GM19395 (cell line): ENCODE measurements at regions not wholly inside any gene's neighbourhood (a gene's known extent, or its start where the extent isn't known, plus 50 kb on each side); places are given as distances from the start of the nearest gene placed in this dataset.

Experiments
- ATAC-seq: cut with Tn5 transposase; IDR thresholded peaks from one replicate; pipeline ENCODE4 v1.9.1; 2021; ENCODE audit warnings: mild to moderate bottlenecking, moderate library complexity; ENCODE audit not compliant: unreplicated experiment

GRCh38 chr16:64543441-64543840 is 578.4 kb downstream of the CDH11 start:
- no peak for ATAC-seq

DNA sequence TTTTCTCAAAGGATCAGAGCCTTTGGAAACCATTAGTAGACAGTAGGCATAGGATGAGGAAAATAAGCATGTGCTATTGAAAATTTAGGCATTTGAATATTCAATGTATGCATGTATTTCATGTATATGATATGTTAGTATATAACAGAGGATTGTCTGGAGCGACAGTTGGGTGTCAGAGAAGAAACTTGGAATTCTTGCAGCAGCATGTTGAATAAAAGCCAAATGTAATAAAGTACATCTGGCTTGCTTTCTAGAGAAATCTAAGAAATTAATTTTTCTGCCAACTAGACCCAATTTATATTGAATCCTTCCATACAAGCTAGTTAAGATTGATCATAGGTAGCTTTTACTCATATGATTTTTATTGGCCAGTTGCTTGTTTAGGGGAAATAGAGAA is 578.8 kb downstream of the CDH11 start:
- no peak for ATAC-seq

- ATAC-seq: no peak
Measured at GRCh38 chr16:64542152-64542551, 579.7 kb downstream of the CDH11 start.

DNA sequence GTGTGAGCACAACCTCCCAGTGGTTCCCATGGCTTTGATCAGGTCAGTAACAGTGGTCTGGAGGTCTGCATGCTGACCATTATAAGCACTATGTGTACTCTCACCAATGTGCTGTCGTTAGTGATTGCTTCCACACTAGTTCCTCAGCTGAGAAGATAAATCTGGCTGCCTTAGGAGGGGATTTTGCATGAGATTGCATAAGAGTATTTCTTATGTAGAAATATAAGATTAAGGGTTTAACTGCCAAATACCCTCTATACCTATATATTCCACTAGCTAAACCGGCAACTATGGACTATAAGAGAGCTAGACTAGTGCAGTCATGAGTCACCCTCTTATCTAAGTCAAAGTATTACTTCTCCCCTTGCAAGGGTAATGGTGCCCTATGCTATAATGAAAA is 580.2 kb downstream of the CDH11 start:
- ATAC-seq: no peak

DNA sequence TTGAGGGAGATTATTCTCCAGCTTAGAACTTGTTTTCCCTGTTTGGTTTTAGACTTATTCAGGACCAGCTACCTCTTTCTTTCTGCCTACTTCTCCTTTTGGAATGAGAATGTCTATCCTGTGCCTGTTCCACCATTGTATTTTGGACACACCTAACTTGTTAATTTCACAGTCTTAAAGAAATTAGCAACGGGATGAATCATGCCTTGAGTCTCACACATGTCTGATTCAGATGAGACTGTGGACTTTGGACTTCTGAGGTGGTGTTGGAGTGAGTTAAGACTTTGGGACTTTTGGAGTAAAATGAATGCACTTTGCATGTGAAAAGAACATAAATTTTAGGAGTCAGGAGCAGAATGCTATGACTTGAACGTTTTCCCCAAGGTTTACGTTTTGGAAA is 581.4 kb downstream of the CDH11 start:
- ATAC-seq: no peak

DNA sequence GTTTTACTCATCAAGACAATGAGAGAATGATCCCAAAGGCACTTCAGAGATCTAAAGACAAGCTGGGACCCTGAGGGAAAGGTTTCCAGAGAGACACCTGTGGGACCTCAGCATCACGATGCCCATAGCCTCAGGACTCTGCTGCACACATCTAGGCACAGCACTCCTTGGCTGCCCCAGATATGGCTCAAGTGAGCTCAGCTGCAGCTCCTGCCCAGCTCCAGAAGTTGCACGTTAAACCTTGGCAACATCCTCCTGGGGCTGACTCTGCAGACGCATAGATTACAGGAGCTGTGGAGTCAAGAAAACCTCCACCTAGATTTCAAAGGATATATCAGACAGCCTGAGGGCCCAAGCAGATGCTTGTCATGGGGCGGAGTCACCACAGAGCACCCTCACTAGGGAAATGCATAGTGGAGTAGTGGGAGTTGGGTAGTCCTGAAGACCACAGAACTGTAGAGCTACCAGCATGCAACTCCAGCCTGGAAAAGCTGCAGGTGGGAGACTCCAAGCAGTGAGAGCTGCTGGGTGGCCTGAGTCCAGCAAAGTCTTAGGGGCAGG is 582.0 kb downstream of the CDH11 start:
- ATAC-seq: no peak

DNA sequence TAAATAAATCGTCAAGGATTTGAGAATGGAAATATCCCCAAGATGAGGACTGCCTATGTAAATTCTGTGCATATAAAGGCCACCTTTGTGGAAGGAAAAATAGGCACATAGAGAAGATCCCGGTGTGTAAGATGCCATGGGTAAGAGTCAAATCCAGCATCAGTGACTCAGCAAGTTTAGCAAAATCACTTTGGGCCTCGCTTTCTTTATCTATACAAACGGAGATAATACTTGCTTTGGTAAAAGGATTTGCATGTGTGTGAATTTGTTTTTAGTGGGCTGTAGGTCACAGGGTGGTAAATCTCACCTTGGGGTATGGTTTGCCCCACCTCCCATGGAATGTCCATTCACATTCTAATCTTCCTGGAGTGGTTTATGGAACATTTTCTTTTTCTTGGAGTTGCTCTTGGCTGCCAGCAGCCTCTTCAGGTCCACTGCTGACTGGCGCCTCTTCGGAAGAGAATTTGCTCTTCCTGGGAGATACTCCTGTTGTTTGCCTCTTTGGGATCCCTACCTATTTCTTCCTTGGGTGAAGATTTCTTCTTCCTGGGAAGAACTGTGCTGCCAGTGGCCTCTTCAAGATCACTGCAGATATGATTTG is 587.6 kb downstream of the CDH11 start:
- ATAC-seq: no peak

GRCh38 chr16:64532691-64533090 is 589.2 kb downstream of the CDH11 start:
- ATAC-seq: no peak

DNA sequence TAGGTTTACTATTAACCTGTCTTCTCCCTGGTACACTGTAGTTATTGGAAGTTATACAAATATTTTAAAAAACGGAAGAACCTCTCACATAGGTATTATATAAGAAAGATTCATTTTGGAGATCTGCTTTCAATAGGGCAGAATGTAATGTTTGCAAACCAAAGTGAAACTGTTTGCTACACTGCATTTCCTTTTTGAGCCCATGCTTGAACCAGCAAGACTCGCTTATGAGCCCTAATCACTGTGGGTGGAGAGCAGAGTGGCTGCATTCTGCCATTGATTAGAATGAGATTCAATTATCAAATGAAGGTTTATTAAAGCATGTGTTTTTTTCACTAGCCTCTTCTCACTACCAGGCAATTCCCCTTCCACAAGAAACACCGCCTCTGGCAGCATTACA is 589.7 kb downstream of the CDH11 start:
- ATAC-seq: no peak

GRCh38 chr16:64531401-64531800 is 590.5 kb downstream of the CDH11 start:
- ATAC-seq: no peak

GRCh38 chr16:64522548-64522947 is 599.3 kb downstream of the CDH11 start:
- ATAC-seq: no peak

GRCh38 chr16:64513871-64514270 is 608.0 kb downstream of the CDH11 start:
- no peak for ATAC-seq

GRCh38 chr16:64507240-64508024 is 614.4 kb downstream of the CDH11 start:
- no peak for ATAC-seq

DNA sequence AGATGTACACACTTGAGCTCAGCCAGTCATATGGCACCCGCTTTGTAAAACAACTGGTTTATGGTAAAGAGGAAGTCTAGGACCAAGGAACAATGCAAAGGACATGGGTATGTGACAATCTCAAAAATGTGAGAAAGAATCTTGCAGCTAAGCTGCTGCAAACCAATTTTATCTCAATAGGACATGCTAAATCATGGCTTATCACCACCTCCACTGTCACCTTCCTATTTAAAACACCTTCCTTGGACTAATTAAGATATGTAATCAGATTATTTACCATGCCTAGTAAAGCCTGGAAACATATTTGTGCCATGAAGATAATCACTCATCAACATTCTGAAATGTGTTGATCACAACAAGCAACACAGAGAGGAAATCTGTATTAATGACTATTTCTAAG is 622.7 kb downstream of the CDH11 start:
- no peak for ATAC-seq

DNA sequence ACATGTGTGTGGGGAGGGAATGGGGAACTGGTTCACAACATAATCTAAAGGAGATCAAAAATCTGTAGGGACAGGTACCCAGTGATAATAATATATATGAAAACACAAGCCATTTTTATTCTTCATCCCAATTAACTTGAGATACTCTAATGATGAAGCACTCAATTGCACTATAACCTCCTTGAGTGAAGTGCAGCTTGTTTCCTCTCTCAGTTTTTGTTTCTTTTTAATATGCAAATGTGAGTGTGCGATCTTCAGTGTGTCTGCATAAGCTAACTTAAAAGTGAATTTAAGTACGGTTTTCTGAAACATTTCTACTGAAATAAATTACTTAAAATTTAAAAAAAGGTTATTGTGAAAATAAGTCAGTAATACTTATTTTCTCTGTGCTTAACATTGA is 623.5 kb downstream of the CDH11 start:
- ATAC-seq: no peak

- ATAC-seq: no peak
Measured at GRCh38 chr16:64493709-64494108, 628.2 kb downstream of the CDH11 start.

DNA sequence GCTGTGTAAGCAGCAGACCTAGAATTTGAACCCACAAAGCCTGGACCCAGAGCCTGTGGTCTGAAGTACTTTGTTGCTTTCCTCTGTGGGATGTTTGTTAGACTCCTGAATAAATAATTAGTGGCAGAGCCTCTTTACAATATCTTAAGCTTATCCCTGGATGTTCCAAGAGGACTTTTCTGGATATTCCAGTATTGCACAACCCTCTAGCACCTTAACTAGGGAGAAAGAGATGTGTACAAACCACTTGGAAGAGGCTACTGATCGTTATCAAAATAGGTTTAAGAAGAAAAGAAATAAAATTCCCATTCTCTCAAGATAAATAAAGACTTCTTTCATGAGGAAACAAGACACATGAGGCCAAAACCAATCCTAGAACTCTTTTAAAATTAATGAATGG is 632.4 kb downstream of the CDH11 start:
- no peak for ATAC-seq

GRCh38 chr16:64486561-64486960 is 635.3 kb downstream of the CDH11 start:
- ATAC-seq: no peak

GRCh38 chr16:64481497-64481896 is 640.4 kb downstream of the CDH11 start:
- ATAC-seq: no peak

- ATAC-seq: no peak
Measured at GRCh38 chr16:64478252-64478906, 643.5 kb downstream of the CDH11 start.

GRCh38 chr16:64475627-64476351 is 646.1 kb downstream of the CDH11 start:
- no peak for ATAC-seq
